ENCODE measurements at regions not wholly inside any gene's neighbourhood (a gene's known extent, or its start where the extent isn't known, plus 50 kb on each side); places are given as distances from the start of the nearest gene placed in this dataset.

DNA sequence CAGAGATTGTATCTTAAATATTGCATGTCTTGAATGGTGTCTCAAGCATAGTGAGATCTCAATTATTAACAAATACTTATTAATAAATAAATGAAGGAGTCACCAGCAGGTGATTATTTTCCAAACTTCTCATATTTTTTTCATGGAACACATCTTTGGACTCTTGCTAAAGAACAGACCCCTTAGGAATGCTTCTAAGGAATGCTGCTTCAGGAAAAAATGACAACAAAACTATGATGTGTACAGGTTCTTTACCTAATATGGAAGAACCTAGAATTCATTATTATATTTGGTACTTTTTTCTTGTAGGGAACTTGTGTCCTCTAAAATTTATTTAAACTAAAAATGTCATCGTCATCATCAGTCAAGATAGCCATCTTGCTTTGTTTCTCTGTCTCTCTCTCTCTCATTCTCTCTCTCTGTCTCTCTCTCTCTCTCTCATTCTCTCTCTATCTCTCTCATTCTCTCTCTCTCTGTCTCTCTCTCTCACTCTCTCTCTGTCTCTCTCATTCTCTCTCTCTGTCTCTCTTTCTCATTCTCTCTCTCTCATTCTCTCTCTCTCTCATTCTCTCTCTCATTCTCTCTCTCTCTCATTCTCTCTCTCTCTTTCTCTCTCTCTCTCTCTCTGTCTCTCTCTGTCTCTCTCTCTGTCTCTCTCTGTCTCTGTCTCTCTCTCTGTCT lies 63.0 kb upstream of the ETS2 start:
- H3K27me3 ChIP-seq (ENCODE audit: insufficient read depth, low read length), result no peaks in the 10 kb centered on the region
- H3K27ac ChIP-seq (ENCODE audit: low read depth, low read length), result no peak overlapping the region
- no peaks in the 10 kb centered on the region for H3K36me3 ChIP-seq (ENCODE audit: insufficient read depth, low read length)
- no peak overlapping the region for H3K4me3 ChIP-seq (ENCODE audit: low read length)
- H3K4me1 ChIP-seq (ENCODE audit: insufficient read depth, low read length), result no peaks in the 10 kb centered on the region
- no peak overlapping the region for H3K9ac ChIP-seq (ENCODE audit: low read depth, low read length)
- H3K9me3 ChIP-seq (ENCODE audit: insufficient read depth, low read depth, low read length), result no peaks in the 10 kb centered on the region
- 93% methylated on average over 1 of the region's 1 CpG for WGBS

DNA sequence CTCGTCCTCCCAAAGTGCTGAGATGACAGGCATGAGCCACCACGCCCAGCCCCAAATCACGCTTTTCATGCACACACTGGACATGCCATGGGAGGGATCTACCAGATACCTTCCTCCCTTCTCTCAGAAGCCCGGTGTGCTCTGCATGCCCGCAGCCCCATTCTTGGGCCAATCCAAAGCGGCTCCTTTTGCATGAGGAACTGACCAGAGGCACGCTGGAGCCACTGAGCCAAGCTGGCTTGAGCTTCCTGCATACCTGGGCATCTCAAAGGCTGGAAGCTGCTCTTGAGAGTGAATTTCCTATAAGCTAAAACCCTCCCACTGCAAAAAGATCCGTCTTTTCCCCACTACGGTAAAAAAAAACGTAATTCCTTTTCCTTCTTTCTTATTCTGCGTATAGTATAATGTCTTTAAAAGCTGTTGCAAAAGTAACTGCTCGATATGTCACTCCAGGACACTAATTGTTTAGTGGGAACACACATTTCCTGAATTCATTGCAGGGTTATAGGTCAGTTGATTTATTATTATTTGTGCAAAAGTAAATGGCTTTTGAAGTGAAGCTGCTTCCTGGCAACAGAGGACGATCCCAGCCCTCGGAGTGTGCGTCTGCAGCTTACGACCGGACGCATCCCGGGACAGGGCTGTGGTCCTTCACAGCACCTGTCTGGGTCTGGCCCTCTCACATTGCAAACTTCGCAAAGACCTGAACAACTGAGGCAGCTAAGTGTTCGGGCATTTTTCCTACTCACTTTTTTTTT lies 61.8 kb upstream of the ETS2 start:
- H3K9me3 ChIP-seq (ENCODE audit: insufficient read depth, low read depth, low read length), result no peaks in the 10 kb centered on the region
- WGBS, result 94% methylated on average over 21 of the region's 21 CpGs
- no peaks in the 10 kb centered on the region for H3K4me1 ChIP-seq (ENCODE audit: insufficient read depth, low read length)
- H3K27me3 ChIP-seq (ENCODE audit: insufficient read depth, low read length), result no peaks in the 10 kb centered on the region
- no peaks in the 10 kb centered on the region for H3K36me3 ChIP-seq (ENCODE audit: insufficient read depth, low read length)
- no peak overlapping the region for H3K4me3 ChIP-seq (ENCODE audit: low read length)
- H3K9ac ChIP-seq (ENCODE audit: low read depth, low read length), result no peak overlapping the region
- no peak overlapping the region for H3K27ac ChIP-seq (ENCODE audit: low read depth, low read length)

- no peaks in the 10 kb centered on the region for H3K9me3 ChIP-seq (ENCODE audit: insufficient read depth, low read depth, low read length)
- WGBS, result 100% methylated on average over 1 of the region's 2 CpGs
- no peak overlapping the region for H3K9ac ChIP-seq (ENCODE audit: low read depth, low read length)
- H3K27ac ChIP-seq (ENCODE audit: low read depth, low read length), result no peak overlapping the region
- no peaks in the 10 kb centered on the region for H3K36me3 ChIP-seq (ENCODE audit: insufficient read depth, low read length)
- no peak overlapping the region for H3K4me3 ChIP-seq (ENCODE audit: low read length)
- H3K27me3 ChIP-seq (ENCODE audit: insufficient read depth, low read length), result no peaks in the 10 kb centered on the region
- no peaks in the 10 kb centered on the region for H3K4me1 ChIP-seq (ENCODE audit: insufficient read depth, low read length)
These were observed 60.9 kb upstream of the ETS2 start for GRCh38 chr21:38744861-38745260.

- H3K9ac ChIP-seq (ENCODE audit: low read depth, low read length), result no peak overlapping the region
- no peaks in the 10 kb centered on the region for H3K4me1 ChIP-seq (ENCODE audit: insufficient read depth, low read length)
- H3K36me3 ChIP-seq (ENCODE audit: insufficient read depth, low read length), result no peaks in the 10 kb centered on the region
- H3K27me3 ChIP-seq (ENCODE audit: insufficient read depth, low read length), result no peaks in the 10 kb centered on the region
- H3K27ac ChIP-seq (ENCODE audit: low read depth, low read length), result no peak overlapping the region
- WGBS, result 84% methylated on average over 4 of the region's 4 CpGs
- no peak overlapping the region for H3K4me3 ChIP-seq (ENCODE audit: low read length)
- no peaks in the 10 kb centered on the region for H3K9me3 ChIP-seq (ENCODE audit: insufficient read depth, low read depth, low read length)
These were observed 57.9 kb upstream of the ETS2 start for GRCh38 chr21:38747810-38748209.

DNA sequence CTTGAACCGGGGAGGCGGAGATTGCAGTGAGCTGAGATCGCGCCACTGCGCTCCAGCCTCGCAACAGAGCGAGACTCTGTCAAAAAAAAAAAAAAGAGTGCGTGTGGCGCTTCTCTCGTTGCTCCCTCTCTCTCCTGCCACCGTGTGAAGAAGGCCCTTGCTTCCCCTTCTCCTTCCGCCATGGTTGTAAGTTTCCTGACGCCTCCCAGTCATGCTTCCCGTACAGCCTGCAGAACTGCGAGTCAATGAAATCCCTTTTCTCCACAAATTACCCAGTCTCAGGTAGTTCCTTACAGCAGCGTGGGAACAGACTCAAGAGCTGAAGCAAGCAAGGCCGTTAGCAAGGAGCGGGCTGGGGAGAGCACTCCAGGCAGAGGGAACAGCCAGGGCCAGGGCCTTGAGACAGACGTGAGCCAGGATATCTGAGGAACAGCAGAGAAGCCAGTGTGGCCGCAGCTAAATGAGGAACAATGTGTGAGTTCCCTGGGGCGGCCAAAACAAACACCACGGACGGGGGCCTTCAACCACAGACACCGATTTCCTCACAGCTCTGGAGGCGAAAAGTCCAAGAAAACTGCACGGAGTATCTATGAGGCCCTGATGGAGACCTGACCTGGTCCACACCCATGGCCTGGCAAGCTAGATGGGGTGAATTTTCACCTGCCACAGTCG lies 54.2 kb upstream of the ETS2 start:
- H3K27me3 ChIP-seq (ENCODE audit: insufficient read depth, low read length), result no peaks in the 10 kb centered on the region
- no peaks in the 10 kb centered on the region for H3K36me3 ChIP-seq (ENCODE audit: insufficient read depth, low read length)
- no peaks in the 10 kb centered on the region for H3K9me3 ChIP-seq (ENCODE audit: insufficient read depth, low read depth, low read length)
- H3K4me3 ChIP-seq (ENCODE audit: low read length), result no peak overlapping the region
- H3K4me1 ChIP-seq (ENCODE audit: insufficient read depth, low read length), result peaks cover 5% of the 10 kb centered on the region; the same call in 1 of the 2 replicates
- 93% methylated on average over 27 of the region's 27 CpGs for WGBS
- no peak overlapping the region for H3K9ac ChIP-seq (ENCODE audit: low read depth, low read length)
- H3K27ac ChIP-seq (ENCODE audit: low read depth, low read length), result no peak overlapping the region

GRCh38 chr21:38752051-38752505 lies 53.7 kb upstream of the ETS2 start:
- peaks cover 5% of the 10 kb centered on the region; the same call in 1 of the 2 replicates for H3K4me1 ChIP-seq (ENCODE audit: insufficient read depth, low read length)
- no peak overlapping the region for H3K27ac ChIP-seq (ENCODE audit: low read depth, low read length)
- H3K36me3 ChIP-seq (ENCODE audit: insufficient read depth, low read length), result no peaks in the 10 kb centered on the region
- H3K27me3 ChIP-seq (ENCODE audit: insufficient read depth, low read length), result no peaks in the 10 kb centered on the region
- H3K9ac ChIP-seq (ENCODE audit: low read depth, low read length), result no peak overlapping the region
- H3K9me3 ChIP-seq (ENCODE audit: insufficient read depth, low read depth, low read length), result no peaks in the 10 kb centered on the region
- WGBS, result 92% methylated on average over 11 of the region's 11 CpGs
- H3K4me3 ChIP-seq (ENCODE audit: low read length), result no peak overlapping the region

- 89% methylated on average over 3 of the region's 3 CpGs for WGBS
- Histone ChIP-seq H3K27me3 (ENCODE audit: insufficient read depth, low read length) (no peaks in the 10 kb centered on the region), H3K4me1 (ENCODE audit: insufficient read depth, low read length) (peaks cover 5% of the 10 kb centered on the region; the same call in 1 of the 2 replicates), H3K4me3 (ENCODE audit: low read length) (no peak overlapping the region), H3K27ac (ENCODE audit: low read depth, low read length) (no peak overlapping the region), H3K36me3 (ENCODE audit: insufficient read depth, low read length) (no peaks in the 10 kb centered on the region), H3K9ac (ENCODE audit: low read depth, low read length) (no peak overlapping the region), H3K9me3 (ENCODE audit: insufficient read depth, low read depth, low read length) (no peaks in the 10 kb centered on the region)
These were observed 52.6 kb upstream of the ETS2 start for GRCh38 chr21:38753114-38753513.

- no peaks in the 10 kb centered on the region for H3K36me3 ChIP-seq (ENCODE audit: insufficient read depth, low read length)
- H3K9me3 ChIP-seq (ENCODE audit: insufficient read depth, low read depth, low read length), result no peaks in the 10 kb centered on the region
- no peak overlapping the region for H3K9ac ChIP-seq (ENCODE audit: low read depth, low read length)
- no peak overlapping the region for H3K4me3 ChIP-seq (ENCODE audit: low read length)
- no peak overlapping the region for H3K27ac ChIP-seq (ENCODE audit: low read depth, low read length)
- H3K4me1 ChIP-seq (ENCODE audit: insufficient read depth, low read length), result peaks cover 5% of the 10 kb centered on the region; the same call in 1 of the 2 replicates
- peaks cover 2% of the 10 kb centered on the region for H3K27me3 ChIP-seq (ENCODE audit: insufficient read depth, low read length)
- 90% methylated on average over 4 of the region's 4 CpGs for WGBS
These were observed 52.2 kb upstream of the ETS2 start for GRCh38 chr21:38753557-38753971.

All from HUES64 (cell line).